ENCODE measurements at regions not wholly inside any gene's neighbourhood (a gene's known extent, or its start where the extent isn't known, plus 50 kb on each side); places are given as distances from the start of the nearest gene placed in this dataset.

GRCh38 chr3:8298021-8298954 is 203.3 kb upstream of the LMCD1 start:
- DNase-seq = no peak
- Mint-ChIP-seq H3K4me1 (ENCODE audit: low read depth, unreplicated experiment) (no peaks in the 10 kb centered on the region), H3K27me3 (ENCODE audit: unreplicated experiment) (no peaks in the 10 kb centered on the region), H3K27ac (ENCODE audit: unreplicated experiment) (no peak overlapping the region), H3K9me3 (ENCODE audit: unreplicated experiment) (no peaks in the 10 kb centered on the region), H3K36me3 (ENCODE audit: unreplicated experiment) (no peaks in the 10 kb centered on the region), H3K4me3 (ENCODE audit: unreplicated experiment) (no peak overlapping the region)
- TF ChIP-seq CTCF (IDR thresholded peaks at IDR 0.05; ENCODE audit: partially characterized antibody, unreplicated experiment) = no peak

- no peak overlapping the region for H3K27ac Mint-ChIP-seq (ENCODE audit: unreplicated experiment)
- no peaks in the 10 kb centered on the region for H3K27me3 Mint-ChIP-seq (ENCODE audit: unreplicated experiment)
- H3K4me1 Mint-ChIP-seq (ENCODE audit: low read depth, unreplicated experiment) = no peaks in the 10 kb centered on the region
- no peak for DNase-seq
- H3K9me3 Mint-ChIP-seq (ENCODE audit: unreplicated experiment) = no peaks in the 10 kb centered on the region
- no peaks in the 10 kb centered on the region for H3K36me3 Mint-ChIP-seq (ENCODE audit: unreplicated experiment)
- peak; percentile 78 for TF ChIP-seq CTCF (IDR thresholded peaks at IDR 0.05; ENCODE audit: partially characterized antibody, unreplicated experiment)
- H3K4me3 Mint-ChIP-seq (ENCODE audit: unreplicated experiment) = no peak overlapping the region
Measured at GRCh38 chr3:8301977-8302735, 199.5 kb upstream of the LMCD1 start.

- no peaks in the 10 kb centered on the region for H3K27me3 Mint-ChIP-seq (ENCODE audit: unreplicated experiment)
- H3K9me3 Mint-ChIP-seq (ENCODE audit: unreplicated experiment) = no peaks in the 10 kb centered on the region
- no peak for DNase-seq
- no peaks in the 10 kb centered on the region for H3K36me3 Mint-ChIP-seq (ENCODE audit: unreplicated experiment)
- no peaks in the 10 kb centered on the region for H3K4me1 Mint-ChIP-seq (ENCODE audit: low read depth, unreplicated experiment)
- no peak overlapping the region for H3K4me3 Mint-ChIP-seq (ENCODE audit: unreplicated experiment)
- TF ChIP-seq CTCF (IDR thresholded peaks at IDR 0.05; ENCODE audit: partially characterized antibody, unreplicated experiment) = no peak
- no peak overlapping the region for H3K27ac Mint-ChIP-seq (ENCODE audit: unreplicated experiment)
Measured at GRCh38 chr3:8303466-8303865, 198.2 kb upstream of the LMCD1 start.

GRCh38 chr3:8305371-8305770 is 196.3 kb upstream of the LMCD1 start:
- no peak overlapping the region for H3K27ac Mint-ChIP-seq (ENCODE audit: unreplicated experiment)
- DNase-seq = no peak
- no peaks in the 10 kb centered on the region for H3K36me3 Mint-ChIP-seq (ENCODE audit: unreplicated experiment)
- H3K4me1 Mint-ChIP-seq (ENCODE audit: low read depth, unreplicated experiment) = no peaks in the 10 kb centered on the region
- no peak overlapping the region for H3K4me3 Mint-ChIP-seq (ENCODE audit: unreplicated experiment)
- H3K9me3 Mint-ChIP-seq (ENCODE audit: unreplicated experiment) = no peaks in the 10 kb centered on the region
- TF ChIP-seq CTCF (IDR thresholded peaks at IDR 0.05; ENCODE audit: partially characterized antibody, unreplicated experiment) = no peak
- H3K27me3 Mint-ChIP-seq (ENCODE audit: unreplicated experiment) = no peaks in the 10 kb centered on the region
